ENCODE measurements at regions not wholly inside any gene's neighbourhood (a gene's known extent, or its start where the extent isn't known, plus 50 kb on each side); places are given as distances from the start of the nearest gene placed in this dataset.

GRCh38 chr3:28606283-28606682 is 257.7 kb upstream of the AZI2 start:
- intact Hi-C loops (cut with DNase I; ENCODE audit: low total_unique reads), result no loop called here
- H3K4me3 ChIP-seq (ENCODE audit: low read depth, poor library complexity, severe bottlenecking), result no peak overlapping the region
- TF ChIP-seq POLR2A (IDR thresholded peaks at IDR 0.05) (no peak), CTCF (IDR thresholded peaks at IDR 0.05) (no peak)
- DNase-seq (ENCODE audit: low spot score in 2 of 2), result no peak
- WGBS, 2 donors, result 85 to 89% methylated on average over 2 of the region's 2 CpGs

GRCh38 chr3:28612232-28612631 is 263.6 kb upstream of the AZI2 start:
- no peak overlapping the region for H3K4me3 ChIP-seq (ENCODE audit: low read depth, poor library complexity, severe bottlenecking)
- intact Hi-C loops (cut with DNase I; ENCODE audit: low total_unique reads), result no loop called here
- TF ChIP-seq CTCF (IDR thresholded peaks at IDR 0.05) (no peak), POLR2A (IDR thresholded peaks at IDR 0.05) (no peak)
- DNase-seq (ENCODE audit: low spot score in 2 of 2), result no peak

GRCh38 chr3:28613511-28614106 is 265.0 kb upstream of the AZI2 start:
- no peak for DNase-seq (ENCODE audit: low spot score in 2 of 2)
- H3K4me3 ChIP-seq (ENCODE audit: low read depth, poor library complexity, severe bottlenecking), result no peak overlapping the region
- WGBS, 2 donors, result 91% methylated on average over 6 of the region's 6 CpGs
- intact Hi-C loops (cut with DNase I; ENCODE audit: low total_unique reads), result no loop called here
- TF ChIP-seq CTCF (IDR thresholded peaks at IDR 0.05) (no peak), POLR2A (IDR thresholded peaks at IDR 0.05) (no peak)

DNA sequence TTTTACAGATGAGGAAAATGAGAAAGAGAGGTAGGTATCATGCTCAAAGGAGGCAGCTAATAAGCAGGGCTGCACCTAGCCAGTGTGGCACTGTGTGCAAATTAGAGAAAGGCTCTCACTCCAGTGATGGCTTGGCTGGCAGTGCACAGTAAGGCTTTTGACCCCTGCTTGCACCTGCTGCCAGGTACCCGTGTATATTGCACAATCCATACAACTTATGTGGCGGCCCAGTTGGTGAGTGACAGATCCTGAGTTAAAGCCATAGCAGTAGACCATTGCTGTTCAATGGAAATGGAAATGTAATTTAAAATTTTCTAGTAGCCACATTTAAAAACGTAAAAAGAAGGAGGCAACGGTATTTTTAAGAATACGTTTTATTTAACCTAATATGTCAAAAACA is 266.4 kb upstream of the AZI2 start:
- TF ChIP-seq CTCF (IDR thresholded peaks at IDR 0.05), result no peak
- TF ChIP-seq POLR2A (IDR thresholded peaks at IDR 0.05), result no peak
- intact Hi-C loops (cut with DNase I; ENCODE audit: low total_unique reads), result no loop called here
- no peak for DNase-seq (ENCODE audit: low spot score in 2 of 2)
- WGBS, 2 donors, result 78 to 88% methylated on average over 5 of the region's 5 CpGs
- H3K4me3 ChIP-seq (ENCODE audit: low read depth, poor library complexity, severe bottlenecking), result no peak overlapping the region

DNA sequence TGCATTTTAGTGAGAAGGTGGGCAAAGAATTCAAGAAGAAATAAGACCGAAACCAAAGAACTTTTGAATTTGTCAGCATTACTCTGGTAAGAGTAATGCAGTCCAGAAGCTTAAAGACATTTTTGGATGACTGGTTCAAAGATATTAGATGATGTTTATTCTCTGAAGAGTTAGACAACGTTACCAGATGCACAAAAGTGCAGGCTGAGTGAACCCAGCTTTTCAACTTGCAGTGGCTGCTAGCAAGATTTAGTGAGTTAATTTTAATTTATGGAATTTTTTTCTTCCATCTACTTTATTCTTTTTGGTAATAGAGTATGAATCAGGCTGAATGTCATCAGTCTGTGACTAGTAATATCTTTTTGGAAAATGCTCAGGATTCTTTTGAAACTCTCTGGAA is 267.3 kb upstream of the AZI2 start:
- 58 to 63% methylated on average over 2 of the region's 2 CpGs for whole genome bisulfite sequencing, 2 donors
- DNase-seq (ENCODE audit: low spot score in 2 of 2), result no peak
- no peak for TF ChIP-seq CTCF (IDR thresholded peaks at IDR 0.05)
- TF ChIP-seq POLR2A (IDR thresholded peaks at IDR 0.05), result no peak
- H3K4me3 ChIP-seq (ENCODE audit: low read depth, poor library complexity, severe bottlenecking), result no peak overlapping the region
- intact Hi-C loops (cut with DNase I; ENCODE audit: low total_unique reads), result no loop called here

- intact Hi-C loops (cut with DNase I; ENCODE audit: low total_unique reads), result no loop called here
- H3K4me3 ChIP-seq (ENCODE audit: low read depth, poor library complexity, severe bottlenecking), result no peak overlapping the region
- 19 to 40% methylated on average over 1 of the region's 1 CpG for WGBS, 2 donors
- no peak for DNase-seq (ENCODE audit: low spot score in 2 of 2)
- no peak for TF ChIP-seq POLR2A (IDR thresholded peaks at IDR 0.05)
- TF ChIP-seq CTCF (IDR thresholded peaks at IDR 0.05), result no peak
These were observed 269.2 kb upstream of the AZI2 start for GRCh38 chr3:28617821-28618220.

All from lower leg skin (tissue), 4 donors.